ENCODE measurements at regions not wholly inside any gene's neighbourhood (a gene's known extent, or its start where the extent isn't known, plus 50 kb on each side); places are given as distances from the start of the nearest gene placed in this dataset.

DNA sequence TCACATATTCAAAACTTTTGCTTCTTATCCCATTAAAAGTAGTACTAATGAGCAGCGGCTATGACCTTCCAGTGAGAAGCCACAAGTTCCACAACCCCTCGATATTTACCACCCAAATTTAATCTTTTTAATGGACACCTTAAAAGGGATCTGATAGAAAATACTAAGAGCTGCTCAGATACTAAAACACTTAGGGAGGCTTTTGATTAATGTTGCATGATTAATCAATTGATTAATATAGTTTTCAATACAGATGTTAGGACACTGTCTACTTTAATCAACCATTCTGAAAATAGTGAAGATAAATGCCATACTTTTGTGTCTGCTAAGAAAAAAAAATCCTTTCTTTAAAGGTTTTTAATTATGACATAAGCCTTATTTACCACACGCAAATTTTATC lies 1312.8 kb upstream of the ACVR2A start:
- DNase-seq (ENCODE audit: low spot score in 2 of 2): no peak
- TF ChIP-seq, protein P1, sequence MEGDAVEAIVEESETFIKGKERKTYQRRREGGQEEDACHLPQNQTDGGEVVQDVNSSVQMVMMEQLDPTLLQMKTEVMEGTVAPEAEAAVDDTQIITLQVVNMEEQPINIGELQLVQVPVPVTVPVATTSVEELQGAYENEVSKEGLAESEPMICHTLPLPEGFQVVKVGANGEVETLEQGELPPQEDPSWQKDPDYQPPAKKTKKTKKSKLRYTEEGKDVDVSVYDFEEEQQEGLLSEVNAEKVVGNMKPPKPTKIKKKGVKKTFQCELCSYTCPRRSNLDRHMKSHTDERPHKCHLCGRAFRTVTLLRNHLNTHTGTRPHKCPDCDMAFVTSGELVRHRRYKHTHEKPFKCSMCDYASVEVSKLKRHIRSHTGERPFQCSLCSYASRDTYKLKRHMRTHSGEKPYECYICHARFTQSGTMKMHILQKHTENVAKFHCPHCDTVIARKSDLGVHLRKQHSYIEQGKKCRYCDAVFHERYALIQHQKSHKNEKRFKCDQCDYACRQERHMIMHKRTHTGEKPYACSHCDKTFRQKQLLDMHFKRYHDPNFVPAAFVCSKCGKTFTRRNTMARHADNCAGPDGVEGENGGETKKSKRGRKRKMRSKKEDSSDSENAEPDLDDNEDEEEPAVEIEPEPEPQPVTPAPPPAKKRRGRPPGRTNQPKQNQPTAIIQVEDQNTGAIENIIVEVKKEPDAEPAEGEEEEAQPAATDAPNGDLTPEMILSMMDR (IDR thresholded peaks at IDR 0.05): no peak
- TF ChIP-seq POLR2AphosphoS5 (IDR thresholded peaks at IDR 0.05) (no peak), POLR2A (IDR thresholded peaks at IDR 0.05) (no peak)
- no peaks in the 10 kb centered on the region for H3K9me3 ChIP-seq
- intact Hi-C loops (cut with DNase I; ENCODE audit: low total_unique reads): loop anchor here (5.0 kb wide), 1 partner anchor 395 kb away; no protein-coding TSS in a partner anchor
- H3K36me3 ChIP-seq: no peaks in the 10 kb centered on the region
- H3K4me1 ChIP-seq: no peaks in the 10 kb centered on the region
- H3K27me3 ChIP-seq: no peaks in the 10 kb centered on the region
- H3K27ac ChIP-seq: no peak overlapping the region
- H3K4me3 ChIP-seq: no peak overlapping the region

DNA sequence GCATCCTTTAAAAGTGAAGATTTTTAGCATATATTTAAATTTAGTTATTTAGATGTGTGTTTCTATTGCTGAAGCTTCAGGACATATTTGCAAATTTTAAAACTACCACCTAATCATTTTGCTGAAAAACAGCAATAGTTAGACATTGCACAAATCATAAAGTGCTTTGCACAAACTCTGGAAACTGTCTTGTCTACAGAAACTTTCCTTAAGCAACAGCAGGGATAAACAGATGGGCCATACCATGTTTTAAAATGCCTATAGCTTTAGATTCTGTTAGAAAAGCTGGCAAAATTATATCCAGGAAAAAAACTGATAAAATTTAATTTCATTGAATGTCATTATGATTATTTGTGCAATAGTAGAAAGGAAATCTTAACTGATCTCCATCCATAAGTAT lies 1313.9 kb upstream of the ACVR2A start:
- no peak for TF ChIP-seq POLR2AphosphoS5 (IDR thresholded peaks at IDR 0.05)
- TF ChIP-seq POLR2A (IDR thresholded peaks at IDR 0.05): no peak
- TF ChIP-seq, protein P1 (IDR thresholded peaks at IDR 0.05): no peak
- no peaks in the 10 kb centered on the region for H3K4me1 ChIP-seq
- H3K4me3 ChIP-seq: no peak overlapping the region
- no peaks in the 10 kb centered on the region for H3K9me3 ChIP-seq
- intact Hi-C loops (cut with DNase I; ENCODE audit: low total_unique reads): loop anchor here (5.0 kb wide), 1 partner anchor 394 kb away; no protein-coding TSS in a partner anchor
- H3K36me3 ChIP-seq: no peaks in the 10 kb centered on the region
- no peak for DNase-seq (ENCODE audit: low spot score in 2 of 2)
- no peaks in the 10 kb centered on the region for H3K27me3 ChIP-seq
- no peak overlapping the region for H3K27ac ChIP-seq

DNA sequence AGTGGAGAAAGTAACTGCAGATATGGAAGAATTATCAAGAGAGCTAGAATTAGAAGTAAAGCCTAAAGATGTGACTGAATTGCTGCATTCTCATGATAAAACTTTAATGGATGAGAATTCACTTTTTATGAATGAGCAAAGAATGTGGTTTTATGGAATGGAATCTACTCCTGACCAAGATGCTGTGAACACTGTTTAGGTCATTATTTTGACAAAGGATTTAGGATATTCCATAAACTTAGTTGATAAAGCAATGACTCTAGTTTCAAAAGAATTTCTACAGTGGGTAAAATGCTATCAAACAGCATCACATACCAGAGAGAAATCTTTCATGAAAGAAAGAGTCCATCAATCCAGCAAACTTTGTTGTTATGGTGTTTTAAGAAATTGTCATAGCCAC lies 1317.7 kb upstream of the ACVR2A start:
- Histone ChIP-seq H3K4me3 (no peak overlapping the region), H3K27me3 (no peaks in the 10 kb centered on the region), H3K36me3 (no peaks in the 10 kb centered on the region), H3K27ac (no peak overlapping the region), H3K4me1 (no peaks in the 10 kb centered on the region), H3K9me3 (no peaks in the 10 kb centered on the region)
- no peak for TF ChIP-seq POLR2AphosphoS5 (IDR thresholded peaks at IDR 0.05)
- TF ChIP-seq, protein P1 (IDR thresholded peaks at IDR 0.05): no peak
- no peak for DNase-seq (ENCODE audit: low spot score in 2 of 2)
- intact Hi-C loops (cut with DNase I; ENCODE audit: low total_unique reads): no loop called here

DNA sequence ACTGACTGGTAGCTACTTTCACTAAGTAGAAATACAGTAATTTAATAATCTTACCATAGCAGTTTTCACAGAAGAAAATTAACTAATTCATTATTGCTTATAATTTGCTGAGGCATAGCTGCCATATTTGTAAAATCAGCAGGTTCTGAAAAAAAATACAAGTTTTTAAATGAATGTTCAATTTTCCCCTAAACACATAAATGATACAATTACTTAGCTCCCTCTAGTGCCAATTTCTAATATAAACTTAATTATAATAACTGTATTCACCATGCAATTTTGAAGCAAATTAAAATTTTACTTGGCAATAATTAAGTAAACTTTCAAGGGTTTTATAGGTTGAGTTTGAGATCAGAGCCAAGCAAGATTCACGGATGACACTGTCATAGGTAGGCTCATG lies 1321.6 kb upstream of the ACVR2A start:
- DNase-seq (ENCODE audit: low spot score in 2 of 2): no peak
- no peaks in the 10 kb centered on the region for H3K4me1 ChIP-seq
- H3K4me3 ChIP-seq: no peak overlapping the region
- no peaks in the 10 kb centered on the region for H3K27me3 ChIP-seq
- no peak for TF ChIP-seq POLR2AphosphoS5 (IDR thresholded peaks at IDR 0.05)
- TF ChIP-seq POLR2A (IDR thresholded peaks at IDR 0.05): no peak
- H3K9me3 ChIP-seq: no peaks in the 10 kb centered on the region
- intact Hi-C loops (cut with DNase I; ENCODE audit: low total_unique reads): no loop called here
- H3K36me3 ChIP-seq: no peaks in the 10 kb centered on the region
- no peak overlapping the region for H3K27ac ChIP-seq

DNA sequence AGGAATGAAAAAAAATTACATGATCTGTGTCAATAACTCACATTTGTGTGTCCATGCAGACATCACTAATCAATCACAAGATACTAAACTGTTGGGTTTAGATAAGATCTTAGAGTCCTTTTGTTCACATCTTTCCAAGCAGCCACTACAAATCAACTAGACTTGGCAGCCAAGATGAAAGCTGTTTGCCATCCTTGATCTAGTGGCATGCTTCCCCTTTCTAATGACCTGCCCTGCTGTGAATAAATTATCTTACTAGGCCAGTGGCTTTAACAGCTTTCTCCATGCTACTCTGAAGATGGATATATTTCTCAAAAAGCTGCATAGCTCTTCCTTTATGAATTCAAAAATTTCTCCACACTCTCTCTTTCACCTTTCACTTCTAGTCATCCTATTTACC lies 1338.0 kb upstream of the ACVR2A start:
- H3K4me3 ChIP-seq: no peak overlapping the region
- H3K27me3 ChIP-seq: no peaks in the 10 kb centered on the region
- TF ChIP-seq POLR2A (IDR thresholded peaks at IDR 0.05) (no peak), POLR2AphosphoS5 (IDR thresholded peaks at IDR 0.05) (no peak)
- TF ChIP-seq, protein P1 (IDR thresholded peaks at IDR 0.05): no peak
- no peak overlapping the region for H3K27ac ChIP-seq
- H3K4me1 ChIP-seq: no peaks in the 10 kb centered on the region
- no peaks in the 10 kb centered on the region for H3K36me3 ChIP-seq
- DNase-seq (ENCODE audit: low spot score in 2 of 2): no peak
- no peaks in the 10 kb centered on the region for H3K9me3 ChIP-seq
- intact Hi-C loops (cut with DNase I; ENCODE audit: low total_unique reads): no loop called here

DNA sequence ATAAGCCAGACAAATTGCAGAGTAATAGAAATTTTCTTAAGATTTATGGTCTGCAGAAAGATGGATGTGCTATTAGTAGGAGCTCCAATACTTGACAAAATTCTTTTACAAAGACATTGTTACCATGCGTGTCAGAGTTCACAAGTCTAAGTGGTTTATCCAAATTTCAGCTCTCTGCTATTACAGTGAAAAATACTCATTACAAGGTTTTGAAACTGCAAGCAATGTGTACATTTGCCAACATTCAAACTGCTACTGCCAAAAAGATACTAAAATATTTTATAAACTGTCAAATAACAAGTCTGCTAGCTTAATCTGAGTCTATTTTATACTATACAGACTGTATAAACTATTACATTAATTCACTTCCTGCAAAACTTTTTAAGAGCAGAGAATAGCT lies 1341.5 kb upstream of the ACVR2A start:
- TF ChIP-seq, protein P1 (IDR thresholded peaks at IDR 0.05): no peak
- TF ChIP-seq POLR2AphosphoS5 (IDR thresholded peaks at IDR 0.05) (no peak), POLR2A (IDR thresholded peaks at IDR 0.05) (no peak)
- H3K27ac ChIP-seq: no peak overlapping the region
- no peaks in the 10 kb centered on the region for H3K36me3 ChIP-seq
- H3K4me1 ChIP-seq: no peaks in the 10 kb centered on the region
- no peaks in the 10 kb centered on the region for H3K9me3 ChIP-seq
- no peak for DNase-seq (ENCODE audit: low spot score in 2 of 2)
- H3K4me3 ChIP-seq: no peak overlapping the region
- intact Hi-C loops (cut with DNase I; ENCODE audit: low total_unique reads): no loop called here
- no peaks in the 10 kb centered on the region for H3K27me3 ChIP-seq
